HG02759 (cell line): ENCODE measurements at regions not wholly inside any gene's neighbourhood (a gene's known extent, or its start where the extent isn't known, plus 50 kb on each side); places are given as distances from the start of the nearest gene placed in this dataset.
"Not testable (repeated sequence)": the region's sequence is repeated elsewhere in the genome, so short reads cannot be mapped to it uniquely, and the experiment has no call there.

Source experiments
- ATAC-seq: cut with Tn5 transposase; IDR thresholded peaks from one replicate; pipeline ENCODE4 v1.9.1; 2021; ENCODE audit warnings: mild to moderate bottlenecking, moderate library complexity; ENCODE audit not compliant: unreplicated experiment

GRCh38 chr6:20340068-20340848, 61.4 kb upstream of the E2F3 start:
- no peak for ATAC-seq

GRCh38 chr6:20341096-20341495, 60.6 kb upstream of the E2F3 start:
- peak; percentile 53 for ATAC-seq

GRCh38 chr6:20341564-20341963, 60.1 kb upstream of the E2F3 start:
- no peak for ATAC-seq

- not testable (repeated sequence) for ATAC-seq
Measured at GRCh38 chr6:20346948-20347347, 54.7 kb upstream of the E2F3 start.

GRCh38 chr6:20348041-20348440, 53.6 kb upstream of the E2F3 start:
- ATAC-seq = no peak

GRCh38 chr6:20349225-20349624, 52.5 kb upstream of the E2F3 start:
- no peak for ATAC-seq

- ATAC-seq = no peak
Measured at GRCh38 chr6:20350215-20350614, 51.5 kb upstream of the E2F3 start.

GRCh38 chr6:20351534-20351933, 50.1 kb upstream of the E2F3 start:
- ATAC-seq = no peak
